ENCODE measurements at regions not wholly inside any gene's neighbourhood (a gene's known extent, or its start where the extent isn't known, plus 50 kb on each side); places are given as distances from the start of the nearest gene placed in this dataset.

DNA sequence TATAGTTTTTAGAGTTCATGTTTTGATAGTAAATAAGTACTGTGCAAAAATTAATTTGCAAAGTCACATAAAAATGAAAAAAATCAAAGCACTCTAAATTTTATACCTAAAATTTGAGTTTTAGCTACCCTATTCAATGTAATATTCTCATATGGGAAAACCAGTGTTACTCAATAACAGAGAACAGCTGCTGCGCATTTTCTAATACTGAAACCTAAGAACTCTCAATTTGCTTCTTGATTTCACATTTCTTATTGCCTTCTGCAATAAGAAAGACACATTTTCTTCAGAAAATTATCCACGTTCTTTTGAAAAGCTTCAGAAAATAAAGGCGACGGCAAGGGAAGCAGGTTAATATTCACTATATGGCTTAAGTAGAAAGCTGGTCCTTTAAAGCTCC, 199.1 kb upstream of the CCDC150 start:
- no peak for DNase-seq (ENCODE audit: low spot score)
- H3K27ac ChIP-seq, result no peak overlapping the region
- no peak overlapping the region for H3K4me3 ChIP-seq
- TF ChIP-seq, protein P1, sequence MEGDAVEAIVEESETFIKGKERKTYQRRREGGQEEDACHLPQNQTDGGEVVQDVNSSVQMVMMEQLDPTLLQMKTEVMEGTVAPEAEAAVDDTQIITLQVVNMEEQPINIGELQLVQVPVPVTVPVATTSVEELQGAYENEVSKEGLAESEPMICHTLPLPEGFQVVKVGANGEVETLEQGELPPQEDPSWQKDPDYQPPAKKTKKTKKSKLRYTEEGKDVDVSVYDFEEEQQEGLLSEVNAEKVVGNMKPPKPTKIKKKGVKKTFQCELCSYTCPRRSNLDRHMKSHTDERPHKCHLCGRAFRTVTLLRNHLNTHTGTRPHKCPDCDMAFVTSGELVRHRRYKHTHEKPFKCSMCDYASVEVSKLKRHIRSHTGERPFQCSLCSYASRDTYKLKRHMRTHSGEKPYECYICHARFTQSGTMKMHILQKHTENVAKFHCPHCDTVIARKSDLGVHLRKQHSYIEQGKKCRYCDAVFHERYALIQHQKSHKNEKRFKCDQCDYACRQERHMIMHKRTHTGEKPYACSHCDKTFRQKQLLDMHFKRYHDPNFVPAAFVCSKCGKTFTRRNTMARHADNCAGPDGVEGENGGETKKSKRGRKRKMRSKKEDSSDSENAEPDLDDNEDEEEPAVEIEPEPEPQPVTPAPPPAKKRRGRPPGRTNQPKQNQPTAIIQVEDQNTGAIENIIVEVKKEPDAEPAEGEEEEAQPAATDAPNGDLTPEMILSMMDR (IDR thresholded peaks at IDR 0.05), result no peak

DNA sequence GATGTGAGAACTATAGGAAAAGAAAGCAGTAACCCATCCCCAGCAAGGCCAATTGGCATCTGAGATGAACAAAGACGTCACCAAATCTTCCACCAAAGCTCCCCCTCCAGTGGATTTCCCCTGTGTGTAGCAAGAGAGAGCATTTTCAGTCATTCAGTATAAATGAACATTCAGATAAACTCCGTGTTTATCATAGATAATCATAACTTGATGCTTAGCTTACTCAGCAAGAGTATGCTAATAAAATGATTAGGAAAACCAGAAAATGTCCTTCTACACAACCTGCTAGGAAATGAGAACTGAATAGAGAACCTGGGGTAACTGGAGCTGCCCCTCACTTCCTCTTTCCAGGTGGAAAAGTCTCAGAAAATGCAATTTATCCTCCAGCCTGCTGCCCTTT, 198.0 kb upstream of the CCDC150 start:
- TF ChIP-seq, protein P1 (IDR thresholded peaks at IDR 0.05), result no peak
- H3K27ac ChIP-seq, result no peak overlapping the region
- DNase-seq (ENCODE audit: low spot score), result no peak
- no peak overlapping the region for H3K4me3 ChIP-seq

DNA sequence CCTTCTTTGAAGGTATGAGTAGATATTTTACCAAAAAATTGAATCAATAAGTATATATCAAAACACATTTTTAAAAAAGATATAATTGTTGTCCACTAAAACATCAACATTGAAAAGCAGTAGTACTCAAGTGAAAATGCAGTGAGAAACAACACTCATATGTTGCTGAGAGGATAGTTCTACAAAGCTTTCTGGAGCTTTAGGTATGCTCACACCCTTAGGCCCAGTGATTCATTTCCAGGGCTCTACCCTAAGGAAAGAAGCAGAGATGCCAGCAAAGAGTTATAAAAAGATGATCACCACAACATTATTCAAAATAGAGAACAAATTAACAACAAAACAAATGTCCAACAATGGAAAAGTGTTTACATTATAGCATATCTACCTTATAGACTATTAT, 197.3 kb upstream of the CCDC150 start:
- H3K4me3 ChIP-seq, result no peak overlapping the region
- no peak for DNase-seq (ENCODE audit: low spot score)
- no peak overlapping the region for H3K27ac ChIP-seq
- TF ChIP-seq, protein P1 (IDR thresholded peaks at IDR 0.05), result no peak

DNA sequence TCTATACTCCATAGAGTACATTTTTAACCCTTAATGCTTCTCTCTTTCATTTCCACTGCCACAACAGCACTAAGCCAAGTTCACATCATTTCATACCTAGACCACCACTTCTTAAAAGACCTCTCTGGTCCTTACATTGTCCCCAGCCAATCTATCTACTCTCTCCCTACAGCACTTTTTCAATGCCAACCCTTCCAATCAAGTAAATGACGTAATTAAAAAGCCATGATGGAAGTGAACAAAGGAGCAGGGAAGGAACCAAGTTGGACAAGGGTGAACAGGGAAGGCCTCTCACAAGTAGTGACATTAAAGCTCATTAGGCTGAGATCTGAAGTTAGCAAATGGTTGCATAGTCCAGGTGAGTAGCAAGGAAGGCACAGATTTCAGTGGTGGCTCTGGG, 195.1 kb upstream of the CCDC150 start:
- Histone ChIP-seq H3K27ac (no peak overlapping the region), H3K4me3 (no peak overlapping the region)
- TF ChIP-seq, protein P1 (IDR thresholded peaks at IDR 0.05), result no peak
- DNase-seq (ENCODE audit: low spot score), result no peak

DNA sequence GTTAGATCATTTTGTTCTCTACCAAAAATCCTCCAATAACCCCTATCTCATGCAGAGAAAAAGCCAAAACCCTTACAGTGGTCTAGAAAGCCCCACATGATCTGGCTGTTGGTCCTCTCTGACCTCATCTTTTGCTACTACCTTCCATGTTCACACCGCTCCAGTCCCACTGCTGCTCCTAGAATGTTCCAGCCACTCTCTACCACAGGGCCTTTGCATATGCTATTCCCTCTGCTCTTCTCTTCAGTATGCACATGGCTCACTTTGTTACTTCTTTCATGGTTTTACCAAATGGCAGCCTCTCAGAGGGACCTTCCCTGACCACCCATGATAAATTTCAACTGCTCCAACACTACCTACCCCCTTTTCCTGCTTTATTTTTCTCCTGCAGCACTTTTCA, 193.5 kb upstream of the CCDC150 start:
- TF ChIP-seq, protein P1 (IDR thresholded peaks at IDR 0.05), result no peak
- no peak for DNase-seq (ENCODE audit: low spot score)
- Histone ChIP-seq H3K27ac (no peak overlapping the region), H3K4me3 (no peak overlapping the region)

DNA sequence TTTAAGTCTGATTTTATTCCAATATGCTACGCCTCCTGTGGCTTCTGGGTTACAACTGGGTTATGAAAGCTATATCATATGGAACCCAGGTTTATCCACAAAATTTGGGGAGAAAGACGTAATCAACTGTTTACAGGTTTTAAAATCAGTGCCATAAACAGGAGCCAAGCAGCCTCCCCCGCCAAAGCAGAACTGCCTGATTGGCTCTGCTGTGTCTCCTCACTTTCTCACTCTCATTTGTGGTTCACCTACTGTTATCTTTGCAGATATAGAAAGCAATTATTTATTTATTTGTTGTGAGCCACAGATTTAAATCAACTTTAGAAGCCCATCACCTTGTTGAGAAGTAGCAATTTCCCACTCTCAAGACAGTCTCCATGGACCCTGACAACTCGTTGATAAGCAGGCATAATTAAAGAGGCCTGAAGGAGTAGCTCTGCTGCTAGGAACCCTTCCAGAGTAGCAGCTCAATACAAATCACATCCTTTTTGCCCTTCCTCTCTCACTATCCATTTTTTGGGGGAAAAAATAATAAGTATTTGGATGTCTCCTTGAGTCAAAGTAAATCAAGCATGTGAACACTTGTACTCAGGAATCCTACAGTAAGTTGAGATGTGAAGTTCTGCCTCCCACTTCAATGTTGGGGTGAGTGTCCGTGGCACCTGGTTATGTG, 191.0 kb upstream of the CCDC150 start:
- Histone ChIP-seq H3K27ac (no peak overlapping the region), H3K4me3 (no peak overlapping the region)
- TF ChIP-seq, protein P1 (IDR thresholded peaks at IDR 0.05), result no peak
- DNase-seq (ENCODE audit: low spot score), result no peak

DNA sequence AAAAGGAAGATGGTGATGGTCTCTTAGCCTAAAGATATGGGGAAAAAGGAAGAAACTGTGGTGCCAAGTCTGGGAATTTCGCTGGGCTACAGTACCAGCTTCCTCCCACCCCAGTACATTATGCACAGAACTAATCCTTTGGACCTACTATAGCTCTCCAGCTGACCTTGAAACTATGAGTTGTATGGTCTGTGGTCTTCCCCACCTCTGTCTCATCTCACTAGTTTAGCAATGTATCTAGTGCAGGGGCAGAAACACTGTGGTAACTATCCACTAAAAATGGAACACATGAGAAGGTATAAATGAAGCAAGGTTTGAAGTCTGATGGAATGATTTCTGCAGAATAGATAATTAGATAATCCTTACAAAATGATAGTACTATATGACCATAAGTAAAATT, 190.4 kb upstream of the CCDC150 start:
- DNase-seq (ENCODE audit: low spot score), result no peak
- H3K27ac ChIP-seq, result no peak overlapping the region
- TF ChIP-seq, protein P1 (IDR thresholded peaks at IDR 0.05), result no peak
- no peak overlapping the region for H3K4me3 ChIP-seq

Measured in coronary artery (tissue), 2 donors.